ENCODE measurements at regions not wholly inside any gene's neighbourhood (a gene's known extent, or its start where the extent isn't known, plus 50 kb on each side); places are given as distances from the start of the nearest gene placed in this dataset.

- Mint-ChIP-seq H3K4me3 (no peak overlapping the region), H3K4me1 (no peaks in the 10 kb centered on the region), H3K27ac (no peak overlapping the region), H3K9me3 (no peaks in the 10 kb centered on the region), H3K36me3 (ENCODE audit: low read depth) (no peaks in the 10 kb centered on the region), H3K27me3 (peaks cover 4% of the 10 kb centered on the region)
- ATAC-seq = no peak
- DNase-seq = no peak
These were observed 71.2 kb upstream of the NR4A3 start for GRCh38 chr9:99750526-99750925.

GRCh38 chr9:99752417-99753109 lies 69.1 kb upstream of the NR4A3 start:
- H3K27me3 Mint-ChIP-seq = peaks cover 4% of the 10 kb centered on the region
- no peak for ATAC-seq
- no peak for DNase-seq
- no peaks in the 10 kb centered on the region for H3K9me3 Mint-ChIP-seq
- H3K4me1 Mint-ChIP-seq = no peaks in the 10 kb centered on the region
- H3K36me3 Mint-ChIP-seq (ENCODE audit: low read depth) = no peaks in the 10 kb centered on the region
- H3K4me3 Mint-ChIP-seq = no peak overlapping the region
- no peak overlapping the region for H3K27ac Mint-ChIP-seq

- ATAC-seq (no peak), DNase-seq (no peak)
- Mint-ChIP-seq H3K27me3 (peaks cover 4% of the 10 kb centered on the region), H3K27ac (no peak overlapping the region), H3K9me3 (no peaks in the 10 kb centered on the region), H3K4me3 (no peak overlapping the region), H3K4me1 (no peaks in the 10 kb centered on the region), H3K36me3 (ENCODE audit: low read depth) (no peaks in the 10 kb centered on the region)
These were observed 68.2 kb upstream of the NR4A3 start for GRCh38 chr9:99753436-99753835.

GRCh38 chr9:99760421-99760820 lies 61.3 kb upstream of the NR4A3 start:
- H3K27ac Mint-ChIP-seq = no peak overlapping the region
- DNase-seq = no peak
- no peak for ATAC-seq
- H3K36me3 Mint-ChIP-seq (ENCODE audit: low read depth) = no peaks in the 10 kb centered on the region
- no peaks in the 10 kb centered on the region for H3K9me3 Mint-ChIP-seq
- no peaks in the 10 kb centered on the region for H3K4me1 Mint-ChIP-seq
- H3K27me3 Mint-ChIP-seq = peaks cover 5% of the 10 kb centered on the region
- no peak overlapping the region for H3K4me3 Mint-ChIP-seq

GRCh38 chr9:99762470-99762869 lies 59.2 kb upstream of the NR4A3 start:
- Mint-ChIP-seq H3K36me3 (ENCODE audit: low read depth) (no peaks in the 10 kb centered on the region), H3K4me3 (no peak overlapping the region), H3K27me3 (peaks cover 9% of the 10 kb centered on the region), H3K4me1 (no peaks in the 10 kb centered on the region), H3K9me3 (no peaks in the 10 kb centered on the region), H3K27ac (no peak overlapping the region)
- ATAC-seq (peak; percentile 84), DNase-seq (no peak)
